GM13976 (cell line): ENCODE measurements at regions not wholly inside any gene's neighbourhood (a gene's known extent, or its start where the extent isn't known, plus 50 kb on each side); places are given as distances from the start of the nearest gene placed in this dataset.
A peak's percentile ranks its signal among the peaks of the same experiment; 100 is the strongest.

Experiments
- DNase-seq: peaks from one replicate; pipeline ENCODE4 v3.0.0; 2012; ENCODE audit warnings: low spot score
- CTCF ChIP-seq: IDR thresholded peaks from 2 replicates; pipeline ENCODE4 v1.5.1; 2012; ENCODE audit warnings: borderline replicate concordance, mild to moderate bottlenecking; ENCODE audit not compliant: insufficient read depth; ENCODE audit errors: extremely low read depth, missing control alignments, control extremely low read depth
- in situ Hi-C: fragments of 300-500 bp; cut with MboI; formaldehyde crosslinking; loops from one replicate; pipeline ENCODE4 v1.12.0; 2022; ENCODE audit warnings: low sequenced_read_pairs, mixed read lengths, inconsistent platforms; ENCODE audit not compliant: unreplicated experiment

GRCh38 chr9:85263288-85263687 lies 478.5 kb downstream of the AGTPBP1 start:
- no peak for TF ChIP-seq CTCF
- DNase-seq, result no peak
- in situ Hi-C loops, result no loop called here

DNA sequence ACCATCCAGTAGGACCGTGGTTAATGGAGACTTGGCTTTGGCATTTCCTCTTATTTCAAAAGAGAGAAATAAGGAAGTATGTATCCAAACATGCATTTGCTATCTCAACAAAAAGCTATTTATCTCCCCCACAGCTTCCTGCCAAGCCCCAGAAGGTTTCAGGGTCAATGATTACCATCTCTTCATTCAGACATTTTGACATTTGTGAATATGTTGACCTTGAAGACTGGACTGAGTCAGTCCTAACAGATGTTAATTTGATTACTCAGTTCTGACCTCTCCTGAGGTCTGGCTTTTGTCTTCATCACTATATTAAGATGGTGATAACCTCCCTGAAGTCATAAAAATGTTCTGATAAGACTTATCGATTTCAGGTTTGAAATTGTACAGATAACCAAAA lies 479.4 kb downstream of the AGTPBP1 start:
- in situ Hi-C loops, result no loop called here
- no peak for DNase-seq
- no peak for TF ChIP-seq CTCF

DNA sequence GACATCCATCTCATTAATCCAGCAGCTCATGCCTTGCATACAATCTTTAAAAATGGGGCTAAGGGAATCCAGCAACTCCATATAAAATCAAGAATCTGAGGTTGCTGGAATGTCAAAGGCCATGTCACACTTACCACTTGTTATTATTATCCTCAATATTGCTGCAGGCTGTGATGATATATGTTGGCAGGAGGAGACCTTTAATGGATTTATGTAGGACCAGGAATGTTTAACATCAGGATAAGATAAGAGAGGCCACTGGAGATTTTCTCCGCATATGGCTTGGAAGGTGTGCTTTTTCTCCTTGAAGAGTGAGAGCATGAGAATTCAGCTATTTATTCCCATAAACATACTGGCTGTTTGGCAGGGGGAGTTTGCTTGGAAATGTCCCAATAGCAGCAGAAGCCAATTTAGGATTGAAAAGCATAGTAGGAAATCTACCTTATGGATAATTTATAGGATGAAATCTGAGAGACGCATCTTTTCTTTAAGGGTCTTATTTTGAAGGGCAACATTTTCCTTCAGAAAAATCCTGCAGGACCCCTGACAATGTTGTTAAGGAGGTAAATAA lies 481.4 kb downstream of the AGTPBP1 start:
- no peak for TF ChIP-seq CTCF
- in situ Hi-C loops, result no loop called here
- DNase-seq, result no peak

GRCh38 chr9:85258823-85259370 lies 482.9 kb downstream of the AGTPBP1 start:
- TF ChIP-seq CTCF, result peak; percentile 58
- in situ Hi-C loops, result no loop called here
- DNase-seq, result peak; percentile 62

DNA sequence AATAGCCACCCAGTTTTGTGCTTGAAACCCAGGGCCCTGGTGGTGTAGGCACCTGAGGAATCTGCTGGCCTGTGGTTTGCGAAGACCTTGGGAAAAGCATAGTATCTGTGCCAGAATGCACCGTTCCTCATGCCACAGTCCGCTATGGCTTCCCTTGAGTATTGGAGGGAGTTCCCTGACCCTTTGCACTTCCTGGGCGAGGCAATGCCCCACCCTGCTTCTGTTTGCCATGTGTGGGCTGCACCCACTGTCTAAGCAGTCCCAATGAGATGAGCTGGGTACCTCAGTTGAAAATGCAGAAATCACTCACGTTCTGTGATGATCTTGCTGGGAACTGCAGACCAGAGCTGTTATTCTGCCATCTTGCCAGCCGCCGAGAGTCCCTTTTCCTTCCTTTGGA lies 483.5 kb downstream of the AGTPBP1 start:
- in situ Hi-C loops, result no loop called here
- no peak for TF ChIP-seq CTCF
- no peak for DNase-seq

GRCh38 chr9:85249313-85249621 lies 492.5 kb downstream of the AGTPBP1 start:
- in situ Hi-C loops, result no loop called here
- TF ChIP-seq CTCF, result no peak
- DNase-seq, result no peak
